HG02840 (cell line): ENCODE measurements at regions not wholly inside any gene's neighbourhood (a gene's known extent, or its start where the extent isn't known, plus 50 kb on each side); places are given as distances from the start of the nearest gene placed in this dataset.
"Not testable (repeated sequence)": the region's sequence is repeated elsewhere in the genome, so short reads cannot be mapped to it uniquely, and the experiment has no call there.

Experiments
- ATAC-seq: cut with Tn5 transposase; IDR thresholded peaks from one replicate; pipeline ENCODE4 v1.9.1; 2021; ENCODE audit warnings: mild to moderate bottlenecking, moderate library complexity, moderate number of reproducible peaks; ENCODE audit not compliant: unreplicated experiment, low FRiP score

DNA sequence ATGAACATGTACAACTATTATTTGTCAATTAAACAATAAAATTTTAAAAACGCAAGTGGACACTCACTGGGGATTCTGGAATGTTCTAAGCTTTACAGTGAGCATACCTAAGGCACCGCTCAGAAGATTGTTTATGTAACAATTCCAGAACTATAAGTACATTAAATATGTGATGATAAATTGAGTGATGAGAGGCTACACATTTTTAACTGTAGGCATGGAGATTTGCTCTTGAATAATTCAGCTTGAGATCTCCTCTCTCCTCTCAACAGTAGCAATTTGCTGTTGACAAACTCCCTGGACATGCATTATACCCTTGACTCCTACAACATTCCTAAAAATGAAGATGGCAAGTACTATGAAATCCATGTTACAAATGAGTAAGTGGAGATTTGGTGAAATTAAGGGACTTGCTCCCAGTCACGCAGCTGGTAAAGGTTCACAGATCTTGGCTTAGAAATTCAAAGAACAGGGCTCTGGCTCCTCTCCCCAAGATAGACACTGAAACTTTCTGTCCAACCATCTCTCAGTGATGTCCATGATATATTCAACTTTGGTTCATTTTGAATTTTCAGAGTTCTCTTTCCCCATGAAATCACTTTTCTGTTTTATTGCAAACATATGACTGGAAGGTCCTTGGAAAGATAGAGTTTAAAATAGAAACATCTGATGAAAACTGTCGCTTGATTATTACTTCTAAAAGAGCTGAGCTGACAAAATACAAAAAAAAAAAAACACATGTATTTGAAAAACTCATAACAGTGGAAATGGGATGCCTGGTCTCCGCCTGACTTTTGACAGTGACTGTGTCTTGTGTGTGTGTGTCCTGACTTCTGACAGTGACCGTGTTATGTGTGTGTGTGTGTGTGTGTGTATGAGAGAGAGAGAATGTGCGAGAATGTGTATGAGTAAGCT lies 488.3 kb downstream of the TNS3 start:
- no peak for ATAC-seq

DNA sequence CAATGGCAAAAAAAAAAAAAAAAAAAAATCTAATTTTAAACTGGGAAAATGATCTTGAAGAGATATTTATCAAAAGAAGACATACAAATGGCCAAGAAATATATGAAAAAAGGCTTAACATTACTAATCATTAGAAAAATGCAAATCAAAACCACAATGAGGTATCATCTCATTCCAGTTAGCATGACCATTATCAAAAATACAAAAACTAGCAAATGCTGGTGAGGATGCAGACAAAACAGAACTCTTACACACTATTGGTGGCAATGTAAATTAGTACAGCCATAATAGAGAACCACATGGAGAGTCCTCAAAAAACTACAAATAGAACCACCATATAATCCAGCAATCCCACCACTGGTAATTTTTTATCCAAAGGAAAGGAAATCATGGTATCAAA lies 489.6 kb downstream of the TNS3 start:
- ATAC-seq, result no peak

DNA sequence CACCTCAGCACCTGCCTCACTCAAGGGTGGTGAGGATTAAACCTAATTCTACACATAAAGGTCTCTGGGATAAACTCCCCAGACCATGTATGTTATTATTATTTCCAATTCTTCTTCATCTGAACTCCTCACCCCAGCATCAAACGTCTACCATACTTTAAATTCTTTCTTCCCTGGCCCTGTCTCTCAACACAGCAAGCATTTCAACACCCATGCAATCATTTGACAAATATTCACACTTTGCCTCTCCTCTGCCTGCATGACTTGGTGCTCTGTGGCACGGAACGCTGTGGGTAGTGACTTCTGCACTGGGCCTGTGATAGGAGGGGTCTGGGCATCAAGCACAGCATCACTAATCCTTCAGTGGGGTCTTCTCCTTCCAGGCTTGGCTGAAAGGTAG lies 490.8 kb downstream of the TNS3 start:
- ATAC-seq, result no peak

DNA sequence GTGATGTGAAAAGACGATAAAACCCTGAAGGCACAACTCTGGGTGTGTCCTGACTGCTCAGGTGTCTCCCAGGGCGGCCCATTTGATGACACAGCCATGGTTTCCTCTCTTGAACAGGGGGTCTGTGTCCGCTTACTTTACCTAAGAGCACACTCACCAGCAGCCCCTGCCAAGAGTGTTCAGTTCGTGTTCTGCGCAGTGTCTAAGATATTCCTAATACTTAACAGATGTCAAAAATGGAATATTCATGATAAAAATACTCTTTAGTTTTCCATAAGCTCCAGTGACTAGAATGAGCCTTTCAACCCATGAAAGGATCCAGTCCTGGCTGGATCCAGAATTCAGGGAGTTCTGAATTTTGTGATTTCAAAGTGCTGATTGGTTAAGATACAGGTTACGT lies 492.4 kb downstream of the TNS3 start:
- no peak for ATAC-seq

DNA sequence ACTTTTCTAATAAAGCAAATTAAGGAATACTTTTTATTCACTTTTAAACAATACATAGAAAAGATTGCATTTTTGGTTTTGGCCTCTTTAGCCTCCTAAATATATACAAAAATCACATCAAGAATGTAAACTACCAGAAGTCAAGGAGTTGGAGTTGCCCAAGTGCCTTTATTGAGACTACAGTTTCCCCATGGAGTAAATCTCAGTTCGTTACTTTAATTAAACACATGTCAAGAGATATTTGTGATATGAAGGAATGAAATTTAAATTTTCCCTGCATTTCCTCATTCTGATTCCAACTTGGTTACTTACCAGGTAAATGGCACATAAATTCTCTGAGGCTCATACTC lies 492.9 kb downstream of the TNS3 start:
- ATAC-seq, result no peak

DNA sequence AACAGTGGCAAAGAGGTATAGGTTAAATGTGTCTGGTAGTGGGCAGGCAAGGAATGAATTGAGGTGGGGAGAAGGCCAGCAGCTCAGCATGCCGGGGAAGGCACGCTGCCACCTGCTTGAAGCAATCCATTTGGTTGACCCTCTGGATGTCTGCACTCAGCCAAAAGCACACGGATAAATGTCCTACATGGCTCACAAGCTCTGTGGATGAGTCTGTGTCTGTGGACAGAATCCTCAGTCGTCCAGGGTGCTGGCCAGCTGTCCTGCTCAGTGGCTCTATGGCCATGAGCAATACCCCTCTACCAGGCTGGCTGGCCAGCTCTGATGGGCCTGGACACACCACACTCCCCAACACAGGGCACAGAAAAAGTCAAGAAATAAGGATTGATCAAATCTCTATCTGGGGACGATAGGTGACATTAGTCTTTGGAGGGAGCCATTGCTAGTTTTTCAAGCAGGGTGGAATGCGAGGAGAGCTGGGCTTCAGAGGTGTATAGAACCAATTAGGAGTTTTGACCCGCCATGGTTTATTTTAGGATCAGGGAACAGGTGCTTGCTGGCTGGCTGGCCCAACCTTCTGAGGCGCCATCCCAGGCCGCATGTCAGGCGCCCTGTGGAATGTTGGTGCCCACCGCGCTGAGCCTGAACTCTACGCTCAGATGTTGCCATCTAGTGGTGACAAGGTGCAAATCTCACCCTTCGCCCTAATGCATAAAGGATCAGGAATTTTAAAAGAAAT lies 493.4 kb downstream of the TNS3 start:
- peak; percentile 62 for ATAC-seq

DNA sequence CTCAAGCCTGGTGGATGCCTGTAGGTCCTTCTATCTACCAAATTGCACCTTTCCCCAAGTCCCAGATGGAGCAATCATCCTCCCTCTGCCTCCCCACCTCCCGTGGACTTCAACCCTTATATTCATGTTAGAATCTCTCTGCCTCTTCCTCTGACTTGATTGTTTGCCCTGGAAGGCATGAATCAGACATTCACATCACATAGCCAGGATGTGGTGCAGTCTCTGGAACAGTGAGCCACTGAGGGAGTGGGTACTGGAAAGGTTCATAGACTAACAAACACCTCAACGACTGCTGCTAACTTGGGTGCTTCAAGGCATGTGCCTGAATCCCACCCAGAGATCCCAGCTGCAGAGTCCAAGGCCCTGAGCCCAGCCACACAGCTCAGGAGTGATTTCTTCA lies 494.0 kb downstream of the TNS3 start:
- ATAC-seq, result no peak

DNA sequence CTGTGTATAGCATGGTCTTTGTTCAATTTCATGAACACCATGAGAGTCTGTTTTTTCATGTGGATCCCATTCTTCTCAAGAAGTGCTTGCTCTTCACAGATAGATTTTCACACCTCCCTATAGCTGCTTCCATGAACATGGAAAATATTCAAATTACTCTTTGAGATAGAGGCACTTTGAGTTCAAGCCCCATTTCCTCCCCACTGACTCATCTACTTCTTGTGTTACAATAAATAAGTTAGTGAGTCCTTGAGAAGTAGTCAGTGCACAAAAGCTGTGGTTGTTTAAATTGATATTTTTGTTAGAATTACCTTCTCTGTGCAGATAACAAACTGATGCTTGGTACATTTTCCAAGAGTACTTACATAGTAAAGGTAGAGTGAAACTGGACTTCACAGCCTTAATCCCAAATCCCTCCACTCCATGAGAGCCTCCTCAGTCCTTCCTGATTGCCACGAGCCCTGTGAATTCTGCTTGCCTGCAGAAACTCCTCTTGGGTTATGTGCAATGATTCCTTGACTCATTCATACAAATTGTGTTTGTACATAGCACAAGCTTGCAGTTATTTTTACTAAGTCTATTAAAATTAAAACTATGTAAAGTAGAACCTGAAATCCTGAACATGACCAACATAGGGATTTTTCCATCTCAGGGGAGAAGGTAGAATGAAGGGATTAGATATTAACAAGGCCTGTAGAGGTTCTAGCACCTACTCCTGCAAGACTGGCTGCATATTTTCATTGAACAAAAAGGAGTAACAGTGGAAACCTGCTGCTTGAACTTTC lies 496.2 kb downstream of the TNS3 start:
- no peak for ATAC-seq

DNA sequence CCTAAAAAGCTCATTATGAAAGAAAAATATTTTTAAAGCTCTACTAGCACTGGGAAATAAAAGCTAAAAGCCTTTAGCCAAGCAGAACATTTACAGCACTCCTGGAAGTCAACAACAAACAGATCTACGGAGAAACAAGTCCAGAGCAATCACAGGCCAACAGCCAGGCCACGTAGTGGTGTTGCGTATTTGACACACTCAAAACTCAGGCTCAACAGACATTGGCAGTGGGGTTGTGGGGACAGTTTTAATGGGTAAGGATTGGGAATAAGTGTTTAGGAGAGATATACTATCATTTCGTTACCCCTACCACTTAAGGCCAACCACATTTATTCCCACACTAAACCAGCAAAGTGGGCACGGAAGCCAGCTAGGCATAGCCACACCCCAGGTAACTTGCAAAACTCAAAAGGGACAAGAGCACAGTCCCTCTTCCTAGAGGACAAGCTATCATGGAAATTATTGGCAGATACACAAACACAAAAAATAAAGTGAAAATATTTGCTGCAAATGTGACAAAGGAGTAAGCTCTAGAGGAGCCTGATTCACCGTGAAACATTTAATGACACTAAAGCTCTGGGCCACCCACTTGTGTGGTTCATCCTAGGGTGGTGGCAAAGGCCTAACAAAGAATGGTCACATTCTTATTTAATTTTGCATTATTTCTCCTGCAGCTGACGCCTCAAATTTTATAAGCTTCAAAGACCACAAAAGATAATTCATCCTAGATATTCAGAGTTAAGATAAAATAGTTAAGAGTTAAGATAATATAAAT lies 498.2 kb downstream of the TNS3 start:
- no peak for ATAC-seq

DNA sequence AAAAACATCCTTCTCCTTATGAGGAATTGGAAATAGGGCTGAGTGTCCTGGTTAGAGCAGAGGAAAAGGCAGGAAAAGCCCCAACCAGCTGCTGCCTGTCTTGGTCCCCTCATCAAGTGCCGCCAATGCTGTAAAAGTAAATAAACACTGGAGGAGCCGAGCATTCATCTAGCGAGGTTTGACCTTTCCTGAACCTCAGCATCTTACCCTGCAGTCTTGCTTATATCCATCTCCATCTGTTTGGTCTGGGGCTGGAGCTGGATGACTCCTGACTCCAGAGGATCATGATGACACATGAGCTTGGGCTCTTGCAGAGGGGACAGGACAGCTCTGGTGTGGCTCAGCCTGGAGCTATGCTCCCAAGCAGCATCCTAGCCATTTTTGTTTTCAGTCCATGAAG lies 501.1 kb downstream of the TNS3 start:
- no peak for ATAC-seq

DNA sequence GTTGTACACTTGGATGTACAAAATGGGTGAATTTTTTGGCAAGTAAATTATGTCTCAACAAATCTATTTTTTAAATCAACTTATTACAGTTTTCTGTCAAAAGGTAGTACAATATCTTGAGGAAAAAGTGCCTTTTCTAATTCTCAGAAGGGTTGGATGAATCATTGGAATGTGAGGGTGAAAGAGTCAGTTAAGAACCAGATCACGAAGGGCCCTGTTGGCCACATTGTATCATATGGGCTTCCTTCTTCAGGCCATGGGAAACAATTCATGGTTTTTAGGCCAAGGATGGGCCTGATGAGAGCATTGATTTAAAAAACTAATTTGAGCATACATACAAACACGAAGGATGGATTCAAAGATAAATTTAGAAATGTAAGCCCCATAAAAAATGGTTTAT lies 503.7 kb downstream of the TNS3 start:
- ATAC-seq, result no peak

DNA sequence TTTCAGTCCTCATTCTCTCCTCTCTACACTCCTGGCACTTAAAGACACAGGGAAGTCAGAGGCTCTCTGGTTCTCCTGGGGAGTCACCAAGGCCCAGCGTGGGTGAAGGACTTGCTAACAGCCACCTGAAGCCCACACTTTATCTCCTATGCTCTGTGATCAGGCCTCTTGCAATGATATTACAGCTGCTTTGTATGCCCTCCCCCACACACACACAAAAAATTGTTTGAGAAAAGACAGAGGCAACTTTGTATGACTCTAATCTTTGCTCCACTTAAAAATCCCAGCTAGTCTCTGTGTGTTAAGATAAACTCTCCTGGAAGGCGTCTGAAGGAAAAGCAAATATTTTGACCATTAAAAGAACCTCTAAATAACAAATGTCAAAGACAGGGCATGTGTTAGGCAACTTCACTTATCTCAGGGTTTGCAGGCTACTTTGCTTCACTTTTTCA lies 507.2 kb downstream of the TNS3 start:
- no peak for ATAC-seq

DNA sequence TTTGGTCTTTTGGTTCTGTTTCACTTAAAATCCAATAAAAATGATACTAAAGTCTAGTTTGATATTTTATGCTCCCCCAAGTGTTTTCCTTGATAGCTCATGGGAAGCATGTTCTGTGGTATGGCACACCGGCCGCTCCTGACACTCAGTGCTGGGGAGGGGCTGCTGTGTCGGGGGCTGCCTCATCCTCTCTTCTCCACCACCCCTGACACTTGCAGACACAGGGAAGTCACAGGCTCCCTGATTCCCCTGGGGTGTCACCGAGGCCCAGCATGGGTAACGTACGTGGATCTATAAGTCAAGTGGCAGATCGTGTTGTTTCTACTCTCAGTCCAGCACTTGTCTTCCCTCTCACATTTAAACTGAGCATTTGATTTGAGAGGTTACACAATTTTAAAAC lies 508.6 kb downstream of the TNS3 start:
- ATAC-seq, result no peak

DNA sequence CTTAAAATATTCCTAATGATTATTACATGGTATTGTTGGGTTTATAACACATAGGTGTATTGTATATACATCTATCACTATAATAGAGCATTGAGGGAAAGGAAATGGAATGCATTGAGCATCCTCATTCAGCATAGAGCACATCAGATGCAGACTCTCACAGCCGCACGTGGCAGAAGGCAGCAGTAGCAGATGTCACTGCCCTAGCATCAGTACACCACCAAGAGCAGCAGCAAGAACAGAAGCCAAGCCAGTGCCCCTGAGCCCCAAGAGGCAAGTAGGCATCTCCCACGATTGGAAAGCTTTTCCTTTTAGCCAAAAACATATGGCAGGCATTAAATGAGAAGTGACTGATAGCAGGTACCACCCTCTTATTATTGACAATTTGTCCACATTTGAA lies 510.0 kb downstream of the TNS3 start:
- no peak for ATAC-seq

DNA sequence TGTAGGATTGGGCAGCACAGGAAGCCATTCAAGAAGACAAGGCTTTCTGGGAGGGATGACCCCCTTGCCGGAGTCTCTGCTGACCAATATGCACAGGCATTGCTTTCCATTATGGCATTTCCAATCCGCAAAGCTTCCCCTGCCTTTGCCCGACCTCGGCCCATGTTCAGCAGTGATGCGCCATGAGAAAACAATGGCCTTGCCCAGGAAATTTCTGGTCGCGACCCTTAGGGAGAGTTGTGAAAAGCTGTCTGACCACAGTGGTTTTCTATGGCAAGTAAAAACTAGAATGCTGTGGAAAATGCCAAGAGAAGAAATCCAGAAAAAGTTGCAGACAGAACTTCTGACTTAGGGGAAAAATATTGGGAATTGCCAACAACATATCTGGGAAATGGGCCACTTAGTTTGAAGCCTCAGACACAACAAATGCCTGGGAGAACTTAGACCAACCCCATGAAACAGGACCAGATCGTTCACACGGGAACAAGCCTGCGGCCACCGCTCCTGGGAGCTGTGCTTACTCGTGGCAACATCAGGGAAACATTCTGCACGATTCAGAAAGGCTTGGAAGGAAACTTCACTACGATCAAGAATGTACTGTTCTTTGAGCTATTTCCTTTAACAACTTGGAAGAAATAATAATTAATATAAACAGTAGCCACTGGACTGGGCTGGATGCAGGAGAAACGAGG lies 512.4 kb downstream of the TNS3 start:
- no peak for ATAC-seq

DNA sequence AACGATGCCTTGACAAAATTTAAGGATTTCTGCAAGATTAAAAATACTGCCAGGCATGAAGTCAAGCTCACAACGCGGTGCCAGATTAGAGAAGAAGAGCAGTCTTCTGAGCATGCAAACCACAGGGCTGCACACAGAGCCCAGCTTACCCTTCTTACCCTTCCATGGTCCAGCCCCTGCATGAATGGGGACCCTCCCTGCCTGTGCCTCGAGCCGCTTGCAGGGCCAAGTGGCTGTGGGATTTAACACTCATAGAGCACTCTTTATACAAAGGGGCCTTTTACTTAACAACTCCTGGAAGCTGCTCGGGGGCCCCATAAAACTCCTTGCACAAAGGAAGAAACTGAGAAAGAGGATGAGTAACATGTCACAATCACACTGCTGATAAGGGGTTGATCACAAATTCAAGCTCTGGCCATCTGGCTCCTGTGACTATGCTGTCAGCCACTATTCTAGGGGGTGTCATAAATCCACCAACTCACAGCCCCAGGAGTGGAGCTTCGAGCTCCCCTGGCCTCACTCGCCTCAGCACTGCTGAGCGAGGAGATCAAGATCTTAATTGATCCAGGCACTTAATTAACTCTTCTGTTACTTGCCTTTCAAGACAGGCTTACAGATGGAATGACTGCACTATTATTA lies 514.8 kb downstream of the TNS3 start:
- no peak for ATAC-seq

DNA sequence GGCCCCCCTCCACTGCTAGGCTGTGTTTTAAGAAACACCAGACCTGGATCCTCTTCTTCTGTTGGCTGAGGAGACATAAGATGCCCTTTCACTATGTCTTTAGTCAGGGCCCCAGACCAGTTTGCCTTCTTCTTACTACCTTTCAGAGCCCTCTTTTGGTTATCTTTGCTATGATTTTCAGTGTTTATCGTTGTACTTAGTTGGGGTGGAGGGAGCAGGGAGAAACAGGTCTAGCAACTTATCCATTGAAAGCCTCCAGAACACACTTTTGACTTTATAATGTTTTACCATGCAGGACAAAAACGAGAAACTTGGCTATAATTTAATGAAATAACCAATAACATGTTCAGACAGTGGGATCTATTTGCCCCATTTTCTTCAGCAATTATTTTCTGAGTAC lies 525.2 kb downstream of the TNS3 start:
- ATAC-seq, result no peak

DNA sequence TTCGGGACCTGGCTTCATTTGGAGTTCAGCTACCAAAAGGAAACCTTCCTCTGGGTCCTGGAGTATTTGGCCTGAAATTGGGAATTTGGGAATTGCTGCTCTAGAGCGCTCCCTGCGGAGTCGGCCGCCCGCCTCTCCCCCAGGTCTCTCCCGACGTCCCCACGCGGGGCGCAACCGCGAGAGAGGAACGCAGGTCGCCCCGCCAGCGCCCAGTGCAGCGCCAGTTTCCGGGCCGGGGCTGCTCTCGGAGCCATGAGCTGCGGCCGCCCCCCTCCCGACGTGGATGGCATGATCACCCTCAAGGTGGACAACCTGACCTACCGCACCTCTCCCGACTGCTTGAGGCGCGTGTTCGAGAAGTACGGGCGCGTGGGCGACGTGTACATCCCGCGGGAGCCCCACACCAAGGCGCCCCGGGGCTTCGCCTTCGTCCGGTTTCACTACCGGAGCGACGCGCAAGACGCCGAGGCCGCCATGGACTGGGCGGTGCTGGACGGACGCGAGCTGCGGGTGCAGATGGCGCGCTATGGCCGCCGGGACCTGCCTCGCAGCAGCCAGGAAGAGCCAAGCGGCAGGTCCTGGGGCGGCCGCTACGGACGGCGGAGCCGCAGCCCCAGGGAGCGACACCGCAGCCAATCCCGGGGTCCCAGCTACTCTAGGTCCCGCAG lies 529.2 kb downstream of the TNS3 start:
- not testable (repeated sequence) for ATAC-seq
